IPS-15b (cell line): ENCODE measurements at regions not wholly inside any gene's neighbourhood (a gene's known extent, or its start where the extent isn't known, plus 50 kb on each side); places are given as distances from the start of the nearest gene placed in this dataset.
"Not testable (repeated sequence)": the region's sequence is repeated elsewhere in the genome, so short reads cannot be mapped to it uniquely, and the experiment has no call there.

Experiments
- H3K27me3 ChIP-seq: one replicate; pipeline ENCODE4 v1.6.1; 2013; ENCODE audit warnings: low read length; ENCODE audit not compliant: control insufficient read depth, insufficient read depth
- H3K36me3 ChIP-seq: one replicate; pipeline ENCODE4 v1.6.1; 2013; ENCODE audit warnings: low read length; ENCODE audit not compliant: control insufficient read depth, insufficient read depth
- H3K4me1 ChIP-seq: one replicate; pipeline ENCODE4 v1.6.1; 2013; ENCODE audit warnings: mild to moderate bottlenecking, low read length; ENCODE audit not compliant: control insufficient read depth, insufficient read depth
- H3K4me3 ChIP-seq: one replicate; pipeline ENCODE4 v1.5.1; 2013; ENCODE audit warnings: low read depth, low read length
- H3K9ac ChIP-seq: one replicate; pipeline ENCODE4 v1.6.1; 2013; ENCODE audit warnings: low read depth, mild to moderate bottlenecking, low read length
- H3K9me3 ChIP-seq: one replicate; pipeline ENCODE4 v1.6.1; 2013; ENCODE audit warnings: mild to moderate bottlenecking, low read length; ENCODE audit not compliant: control insufficient read depth, insufficient read depth

DNA sequence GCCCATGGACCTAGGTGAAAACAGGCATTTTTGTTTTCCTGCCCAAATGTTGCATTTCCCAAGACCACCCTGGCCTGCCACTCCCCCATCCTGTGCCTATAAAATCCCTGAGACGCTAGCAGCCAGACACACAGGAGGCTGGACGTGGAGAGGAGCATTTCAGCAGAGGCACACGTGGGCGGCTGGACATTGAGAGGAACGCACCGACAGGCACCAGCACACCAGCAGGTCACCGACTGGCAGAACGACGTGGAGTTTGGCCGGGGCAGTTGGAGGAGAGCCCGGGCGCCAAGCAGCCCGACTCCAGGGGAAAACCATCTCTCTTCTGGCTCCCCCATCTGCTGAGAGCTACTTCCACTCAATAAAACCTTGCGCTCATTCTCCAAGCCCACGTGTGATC lies 234.8 kb upstream of the SFRP2 start:
- H3K9me3 ChIP-seq, H3K9ac ChIP-seq, H3K36me3 ChIP-seq, H3K4me3 ChIP-seq, H3K27me3 ChIP-seq, H3K4me1 ChIP-seq: not testable (repeated sequence)

DNA sequence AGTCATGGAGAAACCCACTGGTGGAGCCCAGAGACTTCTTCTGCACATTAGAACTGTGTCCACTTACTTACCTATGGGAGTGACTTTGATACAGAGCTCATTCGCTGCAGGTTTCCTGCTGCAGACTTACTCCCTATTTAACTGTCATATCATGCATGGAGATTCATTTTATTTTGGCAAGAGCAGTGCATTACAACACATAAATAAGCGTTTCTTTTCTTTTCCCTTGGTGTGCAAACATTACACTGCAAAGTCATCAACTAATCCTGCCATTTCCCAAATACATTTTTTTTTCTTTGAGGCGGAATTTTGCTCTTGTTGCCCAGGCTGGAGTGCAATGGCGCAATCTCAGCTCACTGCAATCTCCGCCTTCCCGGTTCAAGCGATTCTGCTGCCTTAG lies 230.9 kb upstream of the SFRP2 start:
- no peak overlapping the region for H3K9ac ChIP-seq
- no peaks in the 10 kb centered on the region for H3K4me1 ChIP-seq
- H3K9me3 ChIP-seq = no peaks in the 10 kb centered on the region
- H3K4me3 ChIP-seq = no peak overlapping the region
- H3K27me3 ChIP-seq = no peaks in the 10 kb centered on the region
- H3K36me3 ChIP-seq = no peaks in the 10 kb centered on the region

DNA sequence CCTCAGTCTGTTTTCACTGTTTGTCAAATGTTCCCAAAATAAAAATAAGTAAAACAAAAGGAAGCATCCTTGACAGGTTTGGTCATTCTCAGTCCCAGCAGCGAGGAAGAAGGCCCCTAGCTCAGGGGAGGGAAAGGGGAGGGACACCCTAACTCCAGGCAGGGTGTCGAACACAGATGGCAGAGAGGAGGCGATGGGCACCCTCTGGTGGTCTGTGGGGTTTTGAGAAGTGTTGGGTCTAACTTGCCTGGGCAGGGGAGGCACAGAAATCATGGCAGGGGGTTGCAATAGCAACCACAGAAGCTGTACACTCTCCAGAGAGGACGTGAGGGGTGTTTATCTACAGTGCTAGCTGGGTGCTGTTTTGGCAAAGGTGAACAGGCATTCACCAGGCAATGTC lies 229.8 kb upstream of the SFRP2 start:
- H3K4me3 ChIP-seq = no peak overlapping the region
- H3K36me3 ChIP-seq = no peaks in the 10 kb centered on the region
- H3K4me1 ChIP-seq = no peaks in the 10 kb centered on the region
- H3K27me3 ChIP-seq = no peaks in the 10 kb centered on the region
- H3K9ac ChIP-seq = no peak overlapping the region
- H3K9me3 ChIP-seq = no peaks in the 10 kb centered on the region

DNA sequence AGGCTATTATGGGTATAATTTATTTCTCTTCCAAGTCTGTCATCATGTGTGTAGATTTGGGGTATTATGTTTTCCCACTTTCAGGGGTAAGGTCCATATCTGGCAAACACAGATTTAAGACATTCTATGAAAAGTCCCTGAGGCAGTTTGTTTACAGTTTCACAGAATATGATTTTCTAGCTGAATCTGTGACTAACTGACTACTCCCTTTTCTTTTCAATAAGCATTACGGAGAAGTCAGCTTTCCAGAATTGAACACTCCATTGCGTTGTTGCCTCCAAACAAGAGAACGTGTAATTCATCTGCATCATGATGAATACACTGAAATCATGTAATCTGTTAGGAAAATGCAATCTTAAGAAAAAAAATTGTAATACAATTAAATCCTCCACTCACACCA lies 226.7 kb upstream of the SFRP2 start:
- Histone ChIP-seq H3K4me3 (no peak overlapping the region), H3K4me1 (no peaks in the 10 kb centered on the region), H3K27me3 (no peaks in the 10 kb centered on the region), H3K9ac (no peak overlapping the region), H3K36me3 (no peaks in the 10 kb centered on the region), H3K9me3 (no peaks in the 10 kb centered on the region)

DNA sequence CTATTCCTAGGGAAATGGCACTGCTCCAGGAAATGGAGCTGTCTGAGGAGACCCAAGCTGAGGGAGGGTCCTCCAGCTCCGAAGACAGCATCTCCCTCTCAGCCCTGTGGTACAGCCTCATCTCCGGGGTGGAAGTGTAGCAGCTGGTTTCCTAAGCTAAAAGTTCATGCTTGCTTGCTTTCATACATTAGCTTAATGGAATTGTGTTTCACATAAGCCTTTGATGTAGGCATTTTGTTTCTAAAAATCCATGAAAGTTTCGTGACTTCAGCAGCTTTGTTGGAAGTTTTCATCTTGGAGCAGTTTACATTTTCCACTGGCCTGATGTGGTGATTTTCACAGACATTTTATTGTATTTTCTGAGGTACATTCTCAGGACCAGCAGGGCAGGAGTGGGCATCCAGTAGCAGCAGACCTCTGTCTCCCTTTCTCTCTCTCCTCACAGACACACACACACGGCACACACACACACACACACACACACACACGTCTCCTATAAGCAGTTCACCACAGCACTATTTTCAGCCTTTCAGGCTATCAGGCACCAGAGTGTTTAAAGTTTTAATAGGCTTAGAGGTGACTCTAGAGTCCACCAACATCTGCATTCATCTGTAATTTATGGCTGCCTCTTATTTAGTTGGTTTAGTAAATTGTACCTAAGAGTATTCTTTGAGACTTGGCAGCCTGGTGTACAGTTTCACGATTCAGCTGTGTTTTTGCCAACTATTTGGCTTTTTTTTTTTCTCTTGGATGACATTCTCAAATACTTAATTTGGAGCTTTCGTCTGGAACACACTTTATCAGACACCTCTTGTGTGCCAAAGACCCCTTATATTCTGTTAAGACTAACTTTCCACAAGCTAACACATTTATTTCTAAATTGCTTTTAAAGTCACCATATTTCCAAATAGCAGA lies 225.8 kb upstream of the SFRP2 start:
- Histone ChIP-seq H3K36me3 (no peaks in the 10 kb centered on the region), H3K27me3 (no peaks in the 10 kb centered on the region), H3K4me1 (no peaks in the 10 kb centered on the region), H3K9ac (no peak overlapping the region), H3K9me3 (no peaks in the 10 kb centered on the region), H3K4me3 (no peak overlapping the region)

DNA sequence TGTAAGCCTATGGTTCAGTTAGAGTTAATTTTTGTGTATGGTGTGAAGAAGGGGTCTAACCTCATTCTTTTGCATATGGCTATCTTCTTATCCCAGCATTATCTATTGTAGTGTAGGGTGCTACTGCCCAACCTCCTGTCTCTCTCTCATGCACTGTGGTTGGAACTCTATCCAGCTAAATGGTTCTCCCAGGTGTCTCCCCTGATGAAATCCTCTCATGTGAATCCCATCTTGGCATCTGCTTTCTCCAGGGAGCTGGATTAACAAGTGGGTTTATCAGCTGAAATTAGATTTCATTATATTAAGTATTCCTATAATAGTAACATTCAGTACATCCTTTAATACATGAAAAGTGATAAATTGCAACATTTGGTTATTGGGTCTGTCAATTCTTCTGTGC lies 224.7 kb upstream of the SFRP2 start:
- Histone ChIP-seq H3K36me3 (no peaks in the 10 kb centered on the region), H3K9ac (no peak overlapping the region), H3K4me3 (no peak overlapping the region), H3K9me3 (no peaks in the 10 kb centered on the region), H3K4me1 (no peaks in the 10 kb centered on the region), H3K27me3 (no peaks in the 10 kb centered on the region)

DNA sequence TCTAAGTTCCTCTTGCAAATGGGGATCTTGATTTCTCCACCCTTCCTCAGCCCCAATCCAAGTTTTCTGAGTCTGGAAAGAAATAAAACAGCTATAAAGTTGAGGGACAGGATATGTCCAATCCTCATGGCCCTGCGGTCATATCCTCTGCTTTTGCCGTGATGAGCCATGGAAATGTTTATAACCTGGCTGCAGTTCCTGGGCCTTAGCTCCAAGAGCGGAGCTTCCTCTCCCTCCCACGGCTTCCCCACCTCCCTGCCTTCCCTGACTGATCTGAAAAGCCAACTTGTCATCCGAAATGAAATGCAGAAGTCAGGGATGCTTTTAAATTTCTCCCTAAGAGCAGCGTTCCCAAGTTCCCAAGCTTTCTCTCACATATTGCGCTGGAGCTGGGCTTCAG lies 221.5 kb upstream of the SFRP2 start:
- Histone ChIP-seq H3K4me3 (no peak overlapping the region), H3K36me3 (no peaks in the 10 kb centered on the region)

DNA sequence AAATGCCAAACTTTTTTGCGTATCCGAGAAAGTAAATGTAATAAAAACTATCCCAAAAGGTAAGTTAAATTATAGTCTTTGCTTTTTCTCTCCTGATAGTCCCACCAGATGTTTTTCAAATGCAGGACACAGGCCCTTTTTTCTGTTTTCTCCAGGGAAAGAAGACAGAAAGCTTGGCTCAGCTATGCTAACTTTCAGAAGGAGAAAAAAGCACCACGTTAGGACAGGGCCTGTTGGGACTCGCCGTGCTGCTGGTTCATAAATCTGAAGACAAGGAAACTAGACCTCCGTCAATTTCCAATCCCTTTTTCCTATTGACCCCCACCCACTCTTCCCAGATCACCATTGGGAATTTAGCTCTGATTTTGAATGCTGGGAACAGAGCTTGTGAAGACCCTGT lies 220.9 kb upstream of the SFRP2 start:
- no peaks in the 10 kb centered on the region for H3K36me3 ChIP-seq
- H3K4me1 ChIP-seq = no peaks in the 10 kb centered on the region
- H3K9ac ChIP-seq = no peak overlapping the region
- no peak overlapping the region for H3K4me3 ChIP-seq
- H3K9me3 ChIP-seq = no peaks in the 10 kb centered on the region
- H3K27me3 ChIP-seq = no peaks in the 10 kb centered on the region

More for the DNA sequence above, 221.5 kb upstream of the SFRP2 start:
- Histone ChIP-seq H3K9ac (no peak overlapping the region), H3K4me1 (no peaks in the 10 kb centered on the region), H3K27me3 (no peaks in the 10 kb centered on the region), H3K9me3 (no peaks in the 10 kb centered on the region)

DNA sequence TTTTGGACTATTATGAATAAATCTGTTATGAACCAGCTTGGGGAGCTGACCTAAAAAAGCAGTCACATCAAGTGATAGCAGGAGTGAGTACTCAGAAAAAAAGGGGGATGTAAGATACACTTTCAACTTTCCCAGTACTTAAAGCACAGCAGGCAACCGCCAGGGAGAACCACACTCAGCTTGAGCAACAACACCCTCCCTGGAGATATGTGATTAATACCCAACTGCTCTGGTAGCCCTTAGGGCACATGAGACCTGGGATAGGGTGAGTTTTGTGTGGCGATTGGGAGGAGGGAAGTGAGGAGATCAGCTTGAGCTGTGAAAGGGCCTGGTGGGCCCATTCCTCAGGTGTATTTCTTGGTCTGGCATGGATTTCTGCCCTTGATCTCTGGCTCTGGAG lies 220.3 kb upstream of the SFRP2 start:
- Histone ChIP-seq H3K9ac (no peak overlapping the region), H3K27me3 (no peaks in the 10 kb centered on the region), H3K4me1 (no peaks in the 10 kb centered on the region)

DNA sequence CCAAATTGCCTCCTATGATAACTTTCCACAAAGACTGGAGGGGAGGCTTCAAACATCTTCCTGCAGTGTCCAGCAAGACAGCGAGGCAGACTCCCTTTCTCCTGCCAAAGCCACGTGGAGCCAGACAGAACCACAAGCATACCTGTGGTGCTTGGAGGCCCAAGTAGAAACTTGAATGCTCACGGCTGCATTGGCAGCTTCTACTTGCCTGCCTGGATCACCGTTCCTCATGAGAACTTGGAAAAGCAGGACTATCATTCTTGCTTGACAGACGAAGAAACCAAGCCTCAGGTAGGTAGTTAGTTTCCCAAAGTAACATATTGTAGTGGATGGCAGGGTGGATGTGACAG lies 216.3 kb upstream of the SFRP2 start:
- H3K9ac ChIP-seq = no peak overlapping the region
- no peaks in the 10 kb centered on the region for H3K4me1 ChIP-seq
- no peaks in the 10 kb centered on the region for H3K27me3 ChIP-seq
- no peaks in the 10 kb centered on the region for H3K36me3 ChIP-seq
- H3K4me3 ChIP-seq = no peak overlapping the region
- H3K9me3 ChIP-seq = no peaks in the 10 kb centered on the region

More for the DNA sequence above, 220.3 kb upstream of the SFRP2 start:
- H3K4me3 ChIP-seq = no peak overlapping the region
- H3K9me3 ChIP-seq = no peaks in the 10 kb centered on the region
- H3K36me3 ChIP-seq = no peaks in the 10 kb centered on the region

DNA sequence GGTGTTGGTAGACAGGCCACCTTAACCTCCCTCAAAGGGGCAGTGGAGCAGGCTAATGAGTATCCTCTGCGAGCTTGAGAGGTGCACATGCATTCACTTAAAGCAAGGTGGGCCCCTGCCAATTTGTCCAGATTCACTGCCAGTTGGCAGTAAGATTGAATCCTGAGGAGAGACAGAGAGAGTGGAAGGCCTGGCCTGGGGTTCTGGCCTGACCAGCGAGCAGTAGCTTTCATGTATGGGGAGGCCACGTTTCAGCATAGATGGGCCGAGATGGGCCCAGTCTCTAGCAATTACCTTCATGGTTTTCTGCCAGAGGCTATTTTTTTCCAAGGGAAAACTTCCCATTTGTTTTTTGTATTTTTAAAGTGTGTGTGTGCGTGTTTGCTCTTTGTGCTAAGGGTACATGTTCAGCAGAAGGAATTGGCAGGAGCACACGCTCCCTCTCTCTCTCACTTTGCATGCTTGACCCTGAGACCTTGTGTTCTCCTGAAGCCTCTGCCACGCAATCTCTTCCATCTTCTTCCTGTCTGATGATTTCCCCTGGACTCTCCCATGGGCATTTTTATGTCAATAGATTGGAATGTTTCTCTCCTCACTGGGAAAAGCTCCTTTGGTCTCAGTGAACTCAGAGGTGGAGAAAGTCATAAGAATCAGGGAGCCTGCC lies 215.8 kb upstream of the SFRP2 start:
- Histone ChIP-seq H3K36me3 (no peaks in the 10 kb centered on the region), H3K4me1 (no peaks in the 10 kb centered on the region), H3K9me3 (no peaks in the 10 kb centered on the region), H3K4me3 (no peak overlapping the region), H3K27me3 (no peaks in the 10 kb centered on the region), H3K9ac (no peak overlapping the region)

DNA sequence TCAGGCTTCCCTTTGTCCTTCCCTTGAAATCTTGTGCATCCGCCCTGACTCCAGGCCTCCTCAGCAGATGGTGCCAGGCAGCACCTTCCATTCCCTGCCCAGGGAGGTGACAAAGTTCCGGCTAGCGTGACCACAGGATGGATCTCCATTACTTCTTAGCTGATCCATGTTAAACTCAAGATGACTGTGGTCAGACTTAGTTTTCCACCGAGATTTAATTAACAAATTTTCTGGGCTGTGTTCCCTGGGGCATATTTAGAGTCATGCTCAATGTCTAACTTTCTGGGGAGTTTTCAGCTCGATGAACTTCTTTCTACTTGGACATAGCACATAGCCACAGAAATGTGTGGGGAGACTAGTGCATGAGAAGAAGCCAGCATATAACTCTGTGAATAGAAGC lies 215.1 kb upstream of the SFRP2 start:
- Histone ChIP-seq H3K9ac (no peak overlapping the region), H3K36me3 (no peaks in the 10 kb centered on the region), H3K4me3 (no peak overlapping the region), H3K4me1 (no peaks in the 10 kb centered on the region), H3K9me3 (no peaks in the 10 kb centered on the region), H3K27me3 (no peaks in the 10 kb centered on the region)
